HFFc6 (cell line): ENCODE measurements at regions not wholly inside any gene's neighbourhood (a gene's known extent, or its start where the extent isn't known, plus 50 kb on each side); places are given as distances from the start of the nearest gene placed in this dataset.
"Not testable (repeated sequence)": the region's sequence is repeated elsewhere in the genome, so short reads cannot be mapped to it uniquely, and the experiment has no call there.

Source experiments
- DNase-seq: peaks from one replicate; pipeline ENCODE4 v3.0.0-alpha.2; 2018
- H3K27ac Mint-ChIP-seq: 2 replicates; pipeline ENCODE4 v1.8.0; 2020; ENCODE audit warnings: mild to moderate bottlenecking, mixed read lengths
- H3K27me3 Mint-ChIP-seq: 2 replicates; pipeline ENCODE4 v1.8.0; 2021; ENCODE audit warnings: mild to moderate bottlenecking, moderate library complexity, mixed read lengths; ENCODE audit not compliant: insufficient read depth
- H3K36me3 Mint-ChIP-seq: 2 replicates; pipeline ENCODE4 v1.8.0; 2021; ENCODE audit warnings: low read depth, mixed read lengths
- H3K4me1 Mint-ChIP-seq: 2 replicates; pipeline ENCODE4 v1.8.0; 2020; ENCODE audit warnings: low read depth, mixed read lengths
- H3K4me3 Mint-ChIP-seq: 2 replicates; pipeline ENCODE4 v1.8.0; 2020; ENCODE audit warnings: mild to moderate bottlenecking, moderate library complexity, mixed read lengths
- H3K9me3 Mint-ChIP-seq: 2 replicates; pipeline ENCODE4 v1.8.0; 2020; ENCODE audit warnings: mild to moderate bottlenecking, mixed read lengths
- CTCF ChIP-seq: fragments of 200-600 bp; sonication (generic); IDR thresholded peaks from 2 replicates; pipeline ENCODE4 v1.5.0; 2021; ENCODE audit warnings: antibody characterized with exemption, mild to moderate bottlenecking

GRCh38 chr11:123344790-123345357 is 85.2 kb upstream of the GRAMD1B start:
- H3K4me3 Mint-ChIP-seq, result no peak overlapping the region
- H3K4me1 Mint-ChIP-seq, result no peaks in the 10 kb centered on the region
- TF ChIP-seq CTCF, result no peak
- H3K9me3 Mint-ChIP-seq, result no peaks in the 10 kb centered on the region; the same call in 1 of the 2 replicates
- H3K27me3 Mint-ChIP-seq, result peaks cover 51% of the 10 kb centered on the region
- H3K27ac Mint-ChIP-seq, result no peak overlapping the region
- DNase-seq, result no peak
- peaks cover 3% of the 10 kb centered on the region; the same call in 1 of the 2 replicates for H3K36me3 Mint-ChIP-seq

- not testable (repeated sequence) for H3K4me3 Mint-ChIP-seq, H3K4me1 Mint-ChIP-seq, H3K9me3 Mint-ChIP-seq, H3K27ac Mint-ChIP-seq, H3K36me3 Mint-ChIP-seq, DNase-seq
- peaks cover 50% of the 10 kb centered on the region for H3K27me3 Mint-ChIP-seq
Measured at GRCh38 chr11:123344188-123344587, 85.9 kb upstream of the GRAMD1B start.

GRCh38 chr11:123338997-123339752 is 90.9 kb upstream of the GRAMD1B start:
- no peaks in the 10 kb centered on the region for H3K4me1 Mint-ChIP-seq
- no peaks in the 10 kb centered on the region for H3K9me3 Mint-ChIP-seq
- no peaks in the 10 kb centered on the region; the same call in 1 of the 2 replicates for H3K36me3 Mint-ChIP-seq
- no peak for DNase-seq
- no peak overlapping the region for H3K4me3 Mint-ChIP-seq
- no peak for TF ChIP-seq CTCF
- H3K27ac Mint-ChIP-seq, result no peak overlapping the region
- H3K27me3 Mint-ChIP-seq, result peaks cover 35% of the 10 kb centered on the region

- Mint-ChIP-seq H3K9me3 (no peaks in the 10 kb centered on the region), H3K27ac (no peak overlapping the region), H3K36me3 (no peaks in the 10 kb centered on the region; the same call in 1 of the 2 replicates), H3K4me3 (no peak overlapping the region), H3K4me1 (no peaks in the 10 kb centered on the region), H3K27me3 (peaks cover 30% of the 10 kb centered on the region)
- no peak for TF ChIP-seq CTCF
- DNase-seq, result no peak
Measured at GRCh38 chr11:123338266-123338800, 91.7 kb upstream of the GRAMD1B start.

- Mint-ChIP-seq H3K27me3 (peaks cover 14% of the 10 kb centered on the region), H3K4me3 (no peak overlapping the region), H3K9me3 (no peaks in the 10 kb centered on the region), H3K4me1 (no peaks in the 10 kb centered on the region), H3K36me3 (no peaks in the 10 kb centered on the region), H3K27ac (no peak overlapping the region)
- DNase-seq, result no peak
- no peak for TF ChIP-seq CTCF
Measured at GRCh38 chr11:123334925-123335324, 95.1 kb upstream of the GRAMD1B start.

GRCh38 chr11:123332577-123332976 is 97.5 kb upstream of the GRAMD1B start:
- not testable (repeated sequence) for DNase-seq, H3K4me3 Mint-ChIP-seq, H3K27ac Mint-ChIP-seq, H3K9me3 Mint-ChIP-seq, H3K36me3 Mint-ChIP-seq, H3K4me1 Mint-ChIP-seq
- H3K27me3 Mint-ChIP-seq, result peaks cover 14% of the 10 kb centered on the region
